Right lobe of liver (tissue), 4 donors: ENCODE measurements at regions not wholly inside any gene's neighbourhood (a gene's known extent, or its start where the extent isn't known, plus 50 kb on each side); places are given as distances from the start of the nearest gene placed in this dataset.

ENCODE experiments used
- CTCF ChIP-seq, 4 donors: fragments of 200-600 bp in 3 of 4; fragments of 450-650 bp in 1 of 4; IDR thresholded peaks; one replicate each; pipeline versions ENCODE4 v1.5.1 to v1.8.0; 2016 to 2022; ENCODE audit warnings: antibody characterized with exemption in 4 of 4, mild to moderate bottlenecking in 2 of 4
- POLR2A ChIP-seq: fragments of 450-650 bp; IDR thresholded peaks from one replicate; pipeline ENCODE4 v1.6.1; 2017; ENCODE audit warnings: antibody characterized with exemption, mild to moderate bottlenecking
- donor health status: DM: no; HTN: no; CAD: no.
- donor health status: DM: no; HTN: no; CAD: no.
- donor health status: DM: no; HTN: yes; CAD: no.

DNA sequence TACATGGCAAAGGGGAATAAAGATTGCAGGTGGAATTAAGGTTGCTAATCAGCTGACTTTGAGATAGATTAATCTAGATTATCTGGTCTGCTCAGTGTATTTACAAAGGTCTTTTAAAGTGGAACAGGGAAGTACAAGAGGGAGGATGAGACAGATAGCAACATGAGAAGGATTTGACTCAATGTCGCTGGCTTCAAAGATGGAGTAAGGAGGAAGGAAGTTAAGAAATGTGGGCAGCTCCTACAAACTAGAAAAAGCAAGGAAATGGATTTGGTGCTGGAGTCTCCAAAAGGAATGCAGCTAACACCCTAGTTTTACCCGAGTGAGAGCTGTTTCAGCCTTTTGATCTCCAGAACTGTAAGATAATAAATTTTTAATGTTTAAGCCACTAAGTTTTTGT, 180.7 kb upstream of the TTC14 start:
- TF ChIP-seq POLR2A (no peak), CTCF (IDR thresholded peaks at IDR 0.05) (no peak)
